AG10803 (cell line): ENCODE measurements at regions not wholly inside any gene's neighbourhood (a gene's known extent, or its start where the extent isn't known, plus 50 kb on each side); places are given as distances from the start of the nearest gene placed in this dataset.

Source experiments
- DNase-seq: peaks from one replicate; pipeline ENCODE4 v3.0.0; 2010; ENCODE audit warnings: low read depth
- H3K4me3 ChIP-seq: 2 replicates; pipeline ENCODE4 v1.5.1; 2011; ENCODE audit warnings: mild to moderate bottlenecking, low read length, control low read depth
- TF ChIP-seq, protein P1 (sequence below): conservative IDR thresholded peaks from 2 replicates; pipeline ENCODE4 v1.5.1; 2011; ENCODE audit warnings: mild to moderate bottlenecking, low read length, control low read depth, inconsistent platforms

GRCh38 chr2:181307203-181307991 lies 149.8 kb upstream of the ITGA4 start:
- no peak overlapping the region for H3K4me3 ChIP-seq
- TF ChIP-seq, protein P1, sequence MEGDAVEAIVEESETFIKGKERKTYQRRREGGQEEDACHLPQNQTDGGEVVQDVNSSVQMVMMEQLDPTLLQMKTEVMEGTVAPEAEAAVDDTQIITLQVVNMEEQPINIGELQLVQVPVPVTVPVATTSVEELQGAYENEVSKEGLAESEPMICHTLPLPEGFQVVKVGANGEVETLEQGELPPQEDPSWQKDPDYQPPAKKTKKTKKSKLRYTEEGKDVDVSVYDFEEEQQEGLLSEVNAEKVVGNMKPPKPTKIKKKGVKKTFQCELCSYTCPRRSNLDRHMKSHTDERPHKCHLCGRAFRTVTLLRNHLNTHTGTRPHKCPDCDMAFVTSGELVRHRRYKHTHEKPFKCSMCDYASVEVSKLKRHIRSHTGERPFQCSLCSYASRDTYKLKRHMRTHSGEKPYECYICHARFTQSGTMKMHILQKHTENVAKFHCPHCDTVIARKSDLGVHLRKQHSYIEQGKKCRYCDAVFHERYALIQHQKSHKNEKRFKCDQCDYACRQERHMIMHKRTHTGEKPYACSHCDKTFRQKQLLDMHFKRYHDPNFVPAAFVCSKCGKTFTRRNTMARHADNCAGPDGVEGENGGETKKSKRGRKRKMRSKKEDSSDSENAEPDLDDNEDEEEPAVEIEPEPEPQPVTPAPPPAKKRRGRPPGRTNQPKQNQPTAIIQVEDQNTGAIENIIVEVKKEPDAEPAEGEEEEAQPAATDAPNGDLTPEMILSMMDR = no peak
- no peak for DNase-seq

DNA sequence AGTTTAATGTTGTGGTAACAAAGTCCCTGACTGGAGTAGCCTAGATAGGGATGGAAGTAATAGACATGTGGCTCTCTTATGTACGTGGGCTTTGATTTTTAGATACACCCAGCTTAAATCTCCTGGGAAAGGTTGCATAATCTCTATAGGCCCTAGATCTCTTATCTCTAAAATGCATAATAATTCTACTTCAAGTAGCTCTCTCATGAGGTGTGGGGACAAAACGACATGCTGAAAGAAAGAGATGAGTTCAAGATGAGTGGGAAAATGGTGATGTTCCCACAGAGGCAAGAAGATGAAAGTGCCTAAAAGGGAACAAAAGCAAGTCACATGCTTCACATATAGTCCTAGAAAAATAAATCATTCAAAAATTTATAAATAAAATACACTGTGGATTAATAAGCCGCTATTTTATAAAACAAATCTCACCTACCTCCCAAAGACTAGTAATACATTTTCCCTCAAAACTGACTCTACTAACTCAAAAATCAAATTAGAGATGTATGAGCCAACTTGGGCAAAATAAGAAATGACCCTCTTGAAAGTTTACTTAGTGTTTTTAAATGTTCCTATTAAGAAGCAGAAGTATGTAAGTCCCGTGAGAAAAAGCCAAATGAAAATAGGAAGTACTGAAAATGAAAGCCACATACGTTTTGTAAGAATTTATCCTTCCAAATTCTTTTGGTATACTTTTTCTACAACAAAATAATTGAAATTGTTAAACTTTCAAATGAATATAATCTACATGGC lies 148.2 kb upstream of the ITGA4 start:
- H3K4me3 ChIP-seq = no peak overlapping the region
- DNase-seq = no peak
- TF ChIP-seq, protein P1 = no peak

DNA sequence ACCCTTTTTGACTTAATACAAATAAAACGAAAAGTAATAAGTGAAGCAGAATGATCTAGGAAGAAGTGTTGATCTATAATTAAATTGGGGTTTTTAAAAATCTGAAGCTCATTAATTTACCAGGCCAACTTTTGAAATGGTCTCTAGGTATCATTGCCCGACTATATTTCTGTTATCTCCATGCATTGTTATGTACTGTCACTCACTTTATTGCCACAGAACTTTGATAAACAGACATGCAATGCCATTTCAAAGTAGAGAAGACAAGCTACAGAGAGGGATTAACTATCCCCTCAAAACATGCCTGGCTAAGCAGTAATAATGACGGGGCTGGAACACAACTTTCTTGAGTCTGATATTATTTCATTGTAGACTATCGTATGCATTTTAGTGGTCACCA lies 147.6 kb upstream of the ITGA4 start:
- TF ChIP-seq, protein P1 = no peak
- H3K4me3 ChIP-seq = no peak overlapping the region
- DNase-seq = no peak

- TF ChIP-seq, protein P1 = no peak
- DNase-seq = no peak
- no peak overlapping the region for H3K4me3 ChIP-seq
Observed at GRCh38 chr2:181310967-181311366, 146.2 kb upstream of the ITGA4 start.

DNA sequence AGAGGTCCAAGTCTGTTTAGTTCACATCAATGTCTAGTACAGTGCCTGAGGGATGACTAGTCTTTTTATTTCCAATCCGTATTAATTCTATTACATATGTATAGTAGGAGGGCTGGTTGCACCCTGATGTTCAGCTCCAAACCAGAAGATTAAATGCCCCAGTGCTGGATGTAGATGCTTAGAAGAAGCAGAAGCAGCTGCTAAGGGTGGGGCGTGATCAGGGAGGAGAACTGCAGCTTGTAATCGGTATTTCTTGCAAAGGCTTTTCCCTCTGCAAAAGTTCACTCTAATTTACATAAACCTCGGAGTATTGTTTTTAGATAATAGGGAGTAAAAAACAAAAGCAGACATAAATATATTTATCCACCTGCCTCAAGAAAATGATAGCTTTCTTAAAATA lies 145.3 kb upstream of the ITGA4 start:
- no peak overlapping the region for H3K4me3 ChIP-seq
- TF ChIP-seq, protein P1 = no peak
- no peak for DNase-seq

DNA sequence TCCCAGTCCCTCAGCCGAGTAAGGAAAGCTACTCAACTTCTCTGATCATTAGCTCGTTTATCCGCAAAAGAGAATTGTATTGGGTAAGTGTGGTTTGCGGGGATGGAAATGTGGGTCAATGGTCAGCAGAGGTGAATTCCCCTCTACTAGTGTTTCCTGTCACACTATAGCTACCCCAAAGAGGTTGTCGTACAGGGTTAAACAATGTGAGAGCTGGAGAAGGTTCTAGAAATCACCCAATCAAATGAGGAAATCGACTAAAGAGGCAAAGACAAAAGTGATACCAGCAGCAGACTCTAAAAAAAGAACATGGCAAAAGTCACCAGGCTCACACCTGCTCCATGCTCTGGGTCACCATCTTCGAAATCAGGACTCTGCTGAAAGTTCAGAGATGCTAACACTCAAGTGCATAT lies 144.7 kb upstream of the ITGA4 start:
- H3K4me3 ChIP-seq = no peak overlapping the region
- TF ChIP-seq, protein P1 = no peak
- no peak for DNase-seq

GRCh38 chr2:181313845-181314244 lies 143.3 kb upstream of the ITGA4 start:
- DNase-seq = no peak
- H3K4me3 ChIP-seq = no peak overlapping the region
- TF ChIP-seq, protein P1 = no peak
